Activated T-cell treated with anti-CD3 and anti-CD28 coated beads for 48 hours (primary cell): ENCODE measurements at regions not wholly inside any gene's neighbourhood (a gene's known extent, or its start where the extent isn't known, plus 50 kb on each side); places are given as distances from the start of the nearest gene placed in this dataset.

Experiments used
- DNase-seq: peaks from one replicate; pipeline ENCODE4 v3.0.0-alpha.2; 2020; ENCODE audit warnings: low read depth

DNA sequence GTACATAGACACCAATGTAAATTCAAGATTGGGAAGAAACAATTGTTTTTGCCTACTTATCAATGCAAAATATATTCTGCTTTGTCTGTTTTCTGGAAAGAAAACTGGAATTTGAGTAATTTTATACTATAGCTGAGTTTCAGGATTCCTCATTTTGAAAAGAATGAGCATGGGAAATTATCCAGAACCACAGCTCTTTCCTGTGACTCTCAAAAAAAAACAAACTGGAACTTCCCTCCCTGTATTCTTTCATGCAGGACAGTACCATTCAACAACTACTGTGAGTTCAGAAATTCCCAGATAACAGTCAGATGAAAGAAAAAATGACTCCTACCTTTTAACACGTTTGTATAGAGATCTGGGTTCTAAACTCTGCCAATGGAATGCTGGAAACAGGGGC, 372.4 kb downstream of the TGFB2 start:
- DNase-seq: no peak

DNA sequence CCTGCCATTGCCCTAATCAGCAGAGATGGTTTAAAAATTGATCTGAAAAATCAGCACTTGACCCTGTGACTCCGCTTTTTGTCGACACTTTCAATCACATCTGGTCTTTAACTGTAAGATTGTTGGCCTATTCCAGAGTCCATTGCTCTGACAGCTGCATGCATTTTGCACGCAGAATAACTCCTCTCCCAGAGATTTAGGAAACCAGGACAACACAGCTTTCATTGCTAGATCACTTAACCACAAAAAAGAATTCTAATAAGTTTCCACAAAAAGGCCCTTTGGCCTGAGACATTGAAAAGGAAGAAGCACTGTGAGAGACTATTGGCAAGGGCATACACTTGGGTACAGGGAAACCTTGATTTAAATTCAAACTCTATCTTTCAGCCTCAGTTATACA, 373.1 kb downstream of the TGFB2 start:
- no peak for DNase-seq

DNA sequence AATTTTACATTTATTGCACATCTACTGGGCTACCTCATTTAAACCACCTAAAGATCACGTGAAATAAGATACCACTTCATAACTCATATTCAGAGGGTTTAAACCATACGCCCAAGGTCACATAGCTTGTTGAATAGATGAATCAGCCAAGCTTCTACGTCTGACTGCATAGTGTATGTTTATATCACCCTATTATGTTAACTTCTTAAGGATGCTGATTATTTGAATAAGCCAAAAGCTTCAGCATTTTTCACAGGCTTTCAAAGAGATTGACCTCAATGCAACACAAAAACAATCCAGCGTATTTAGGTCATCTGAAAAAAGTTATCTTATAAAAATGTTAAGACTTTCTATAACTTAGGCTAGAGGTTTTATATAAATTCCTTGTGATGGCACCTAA, 373.8 kb downstream of the TGFB2 start:
- no peak for DNase-seq

DNA sequence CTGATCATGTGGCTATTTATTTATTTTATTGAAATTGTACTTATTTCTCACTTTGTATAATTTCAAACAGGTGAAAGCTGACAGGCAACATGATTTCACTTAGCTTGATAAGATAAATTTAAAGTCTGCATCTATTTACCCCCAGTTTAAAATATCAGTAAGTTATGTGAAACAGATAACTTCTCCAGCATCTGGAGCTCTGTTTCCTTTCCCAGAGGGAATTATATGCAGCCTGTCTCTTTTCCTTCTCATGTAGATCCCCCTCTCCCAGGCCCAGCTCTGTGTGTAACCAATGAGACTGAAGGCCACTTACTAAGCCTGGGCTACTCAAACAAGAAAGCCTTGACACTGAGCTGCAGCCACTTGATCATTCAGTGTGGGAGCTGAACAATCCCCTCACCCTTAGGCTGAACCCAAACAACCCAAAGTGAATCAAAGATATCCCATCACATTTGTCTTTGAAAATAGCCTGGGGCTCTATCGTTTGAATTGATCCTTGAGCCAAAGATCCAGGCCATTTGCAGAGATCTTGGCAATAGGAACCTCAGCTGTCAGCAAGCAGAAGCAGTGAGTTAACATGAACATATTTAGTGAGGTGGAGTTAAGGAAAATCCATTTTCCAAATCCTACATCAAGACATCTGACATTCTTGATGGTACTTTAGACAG, 383.9 kb downstream of the TGFB2 start:
- no peak for DNase-seq

DNA sequence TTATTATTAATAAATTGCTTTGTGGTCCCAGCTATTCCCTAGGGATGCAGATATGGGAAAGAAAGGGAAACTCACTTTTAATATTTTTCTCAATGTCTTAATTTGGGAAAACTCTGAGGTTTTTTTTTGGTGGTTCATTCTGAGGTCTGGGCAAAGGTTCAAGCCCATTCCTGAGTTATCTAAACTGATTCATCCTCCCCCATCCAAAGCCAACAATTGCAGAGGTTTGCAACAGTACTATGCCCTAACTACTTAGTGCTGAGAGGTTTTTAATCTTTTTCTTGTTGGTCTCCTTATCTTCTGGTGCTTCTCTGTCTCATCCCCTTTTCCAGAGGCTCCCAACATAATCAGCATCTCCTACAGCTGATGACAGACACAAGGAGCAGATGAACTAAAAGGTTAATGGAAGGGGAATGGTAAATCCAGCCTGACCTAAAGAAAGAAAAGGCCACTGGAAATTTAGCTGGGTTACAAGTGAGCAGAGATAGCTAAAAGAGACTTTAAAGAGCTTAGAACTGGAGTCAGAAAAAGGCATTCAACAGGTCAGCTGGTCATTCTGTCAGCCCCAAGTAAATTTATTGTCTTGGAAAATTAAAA, 390.4 kb downstream of the TGFB2 start:
- DNase-seq: no peak

DNA sequence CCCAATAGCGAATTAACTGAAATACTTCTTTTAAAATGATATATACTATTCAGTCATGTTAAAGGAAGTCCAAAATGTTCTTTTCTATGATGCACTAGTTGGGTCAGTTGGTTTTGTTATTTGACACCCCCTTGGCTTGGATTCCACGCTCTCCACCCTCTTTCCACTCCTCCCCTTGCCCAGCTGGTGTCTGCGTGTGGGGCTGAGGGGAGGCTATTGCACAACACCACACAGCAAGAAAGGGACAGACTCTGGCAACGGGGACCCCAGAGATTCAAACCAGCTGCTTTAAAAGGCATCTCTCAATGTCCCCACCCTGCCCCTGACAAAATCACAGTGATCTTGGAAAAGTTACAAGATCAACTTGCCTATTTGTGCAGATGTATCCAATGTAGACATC, 394.3 kb downstream of the TGFB2 start:
- DNase-seq: no peak

DNA sequence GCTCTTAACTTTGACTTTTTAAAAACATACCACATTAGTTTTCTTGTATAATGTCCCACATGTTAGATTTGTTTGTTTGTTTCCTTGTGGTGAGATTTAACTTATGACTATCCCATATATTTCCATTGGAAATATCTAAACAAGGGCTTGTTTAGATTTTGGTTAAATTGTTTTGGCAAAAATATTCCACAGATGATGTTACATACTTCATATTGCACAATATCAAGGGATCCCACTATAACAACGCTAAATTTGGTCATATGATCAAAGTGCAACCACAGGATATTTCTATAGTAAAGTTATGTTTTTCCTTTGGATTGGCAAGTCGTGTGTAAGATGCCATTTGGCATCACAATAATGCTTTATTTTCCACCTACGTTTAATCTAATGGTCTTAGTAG, 396.7 kb downstream of the TGFB2 start:
- no peak for DNase-seq

DNA sequence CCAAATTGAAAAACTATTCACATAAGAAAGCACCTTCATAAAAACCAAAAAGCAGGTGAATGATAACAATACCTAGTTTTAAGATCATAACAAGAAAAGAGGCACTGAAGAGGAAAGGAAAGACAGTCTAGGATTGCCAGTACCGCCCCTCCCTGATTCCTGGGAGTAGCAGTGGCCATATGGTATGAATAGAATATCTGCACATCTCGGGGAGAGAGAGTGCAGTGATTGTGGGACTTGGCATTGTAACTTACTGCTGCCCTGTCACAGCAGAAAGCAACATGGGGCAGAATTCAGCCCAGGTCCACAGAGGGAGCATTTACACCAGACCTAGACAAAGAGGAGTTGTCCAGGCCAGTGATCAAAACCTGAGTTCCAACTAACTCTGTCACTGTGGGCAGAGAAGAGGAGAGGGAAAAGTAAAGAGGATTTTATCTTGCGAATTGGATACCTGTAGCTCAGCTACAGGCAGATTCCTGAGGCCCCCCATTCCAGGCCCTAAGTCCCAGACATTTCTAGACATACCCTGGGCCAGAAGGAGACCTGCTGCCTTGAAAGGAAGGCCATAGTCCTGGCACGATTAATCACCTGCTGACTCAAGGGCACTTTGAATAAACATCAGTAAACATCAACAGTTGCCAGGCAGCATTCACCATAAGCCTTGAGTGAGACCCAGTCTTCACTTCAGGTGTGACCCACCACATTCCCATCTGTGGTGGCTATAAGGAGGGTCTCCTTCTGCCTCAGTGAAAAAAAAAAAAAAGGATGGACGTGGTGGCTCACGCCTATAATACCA, 397.5 kb downstream of the TGFB2 start:
- no peak for DNase-seq

DNA sequence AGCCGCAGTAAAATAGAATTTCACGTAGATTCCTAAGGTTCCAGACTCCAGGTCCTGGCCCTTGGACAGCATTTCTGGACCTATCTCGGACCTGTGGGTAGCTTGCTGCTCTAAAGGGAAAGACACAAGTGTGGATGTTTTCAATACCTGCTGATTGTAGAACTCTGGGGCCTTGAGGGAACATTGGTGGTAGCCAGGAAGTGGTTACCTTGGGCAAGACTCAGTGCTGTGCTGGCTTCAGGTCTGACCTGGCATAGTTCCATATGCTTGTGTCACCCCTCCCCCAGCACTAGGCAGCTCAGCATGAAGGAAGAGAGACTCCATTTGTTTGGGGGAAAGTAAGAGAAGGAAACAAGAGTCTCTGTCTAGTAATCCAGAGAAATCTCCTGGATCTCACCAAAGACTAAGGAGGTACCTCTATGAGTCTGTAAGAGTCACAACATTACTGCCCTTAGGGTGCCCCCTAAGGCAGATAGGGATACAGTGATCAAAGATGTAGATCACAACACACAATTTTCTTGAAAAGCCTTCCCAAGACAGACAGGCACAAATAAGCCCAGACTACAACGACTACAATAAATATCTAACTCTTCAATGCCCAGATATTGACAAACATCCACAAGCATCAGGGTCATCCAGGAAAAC, 398.8 kb downstream of the TGFB2 start:
- no peak for DNase-seq

DNA sequence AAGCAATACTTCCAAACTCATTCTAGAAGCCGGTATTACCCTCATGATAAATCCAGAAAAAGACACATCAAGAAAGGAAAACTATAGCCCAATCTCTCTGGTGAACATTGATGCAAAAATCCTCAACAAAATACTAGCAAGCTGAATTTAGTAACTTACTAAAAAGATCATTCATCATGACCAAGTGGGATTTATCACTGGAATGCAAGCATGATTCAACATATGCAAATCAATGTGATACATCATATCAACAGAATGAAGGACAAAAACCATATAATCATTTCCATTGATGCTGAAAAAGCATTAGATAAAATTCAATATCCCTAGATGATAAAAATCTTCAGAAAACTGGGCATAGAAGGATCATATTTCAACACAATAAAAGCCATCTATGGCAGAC, 402.9 kb downstream of the TGFB2 start:
- no peak for DNase-seq

DNA sequence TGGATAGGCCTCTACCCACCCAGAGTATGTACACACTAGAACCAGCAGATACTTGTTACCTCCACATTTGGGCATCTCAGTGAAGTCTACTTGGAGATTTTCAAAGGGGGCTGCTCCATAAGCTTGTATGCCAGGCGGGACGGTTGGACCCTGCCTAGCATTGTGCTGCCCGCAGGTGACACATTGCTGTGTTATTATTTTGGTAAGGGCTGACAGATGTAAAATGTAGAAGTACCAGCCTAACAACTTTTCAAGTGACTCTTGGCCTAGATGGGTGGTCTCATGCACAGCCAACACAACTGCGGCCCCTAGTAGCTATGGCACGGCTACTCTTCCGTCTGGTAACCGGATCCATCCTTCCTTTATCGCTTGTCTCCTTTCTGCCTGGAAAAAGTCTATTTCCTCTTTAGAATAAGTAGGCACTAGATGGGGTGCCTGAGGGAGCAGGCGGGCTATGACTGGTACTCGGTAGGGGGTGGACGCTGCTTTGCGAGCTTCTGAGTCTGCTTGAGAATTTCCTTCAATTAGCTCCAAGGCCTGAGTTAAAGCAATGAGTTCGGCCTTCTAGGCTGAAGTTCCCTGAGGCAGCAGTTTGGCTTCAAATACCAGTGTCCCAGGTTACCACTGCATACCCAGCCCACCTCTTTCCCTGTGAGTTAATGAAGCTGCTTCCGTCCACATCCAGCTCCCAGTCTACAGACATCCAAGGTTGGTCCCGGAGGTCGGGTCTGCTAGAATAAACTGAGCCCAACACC, 405.3 kb downstream of the TGFB2 start:
- DNase-seq: no peak

DNA sequence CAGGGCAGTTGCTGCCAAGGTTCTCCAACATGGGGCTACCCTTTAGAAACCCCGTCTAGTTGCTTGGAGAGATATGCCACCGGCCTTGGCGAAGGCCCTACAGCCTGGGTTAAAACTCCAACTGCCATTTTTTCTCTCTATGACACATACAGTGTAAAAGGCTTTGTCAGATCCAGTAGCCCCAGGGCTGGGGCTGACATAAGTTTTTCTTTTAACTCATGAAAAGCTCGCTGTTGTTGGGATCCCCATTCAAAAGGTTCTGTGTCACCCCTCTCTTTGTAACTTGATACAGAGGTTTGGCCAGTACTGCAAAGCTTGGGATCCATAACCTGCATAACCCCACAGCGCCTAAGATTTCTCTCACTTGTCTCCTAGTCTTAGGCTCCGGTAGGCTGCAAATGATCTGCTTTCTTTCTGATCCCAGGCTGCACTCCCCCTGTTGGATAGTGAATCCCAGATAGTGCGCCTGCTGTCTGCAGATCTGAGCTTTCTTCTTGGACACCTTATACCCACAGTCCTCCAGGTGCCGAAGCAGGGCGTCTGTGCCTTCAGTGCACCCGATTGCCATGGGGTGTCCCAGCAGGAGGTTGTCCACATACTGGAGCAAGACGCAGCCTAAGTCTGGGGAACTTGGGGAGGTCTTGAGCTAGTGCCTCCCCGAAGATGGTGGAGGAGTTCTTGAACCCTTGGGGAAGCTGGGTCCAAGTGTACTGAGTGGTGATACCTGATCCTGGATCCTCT, 406.2 kb downstream of the TGFB2 start:
- no peak for DNase-seq

DNA sequence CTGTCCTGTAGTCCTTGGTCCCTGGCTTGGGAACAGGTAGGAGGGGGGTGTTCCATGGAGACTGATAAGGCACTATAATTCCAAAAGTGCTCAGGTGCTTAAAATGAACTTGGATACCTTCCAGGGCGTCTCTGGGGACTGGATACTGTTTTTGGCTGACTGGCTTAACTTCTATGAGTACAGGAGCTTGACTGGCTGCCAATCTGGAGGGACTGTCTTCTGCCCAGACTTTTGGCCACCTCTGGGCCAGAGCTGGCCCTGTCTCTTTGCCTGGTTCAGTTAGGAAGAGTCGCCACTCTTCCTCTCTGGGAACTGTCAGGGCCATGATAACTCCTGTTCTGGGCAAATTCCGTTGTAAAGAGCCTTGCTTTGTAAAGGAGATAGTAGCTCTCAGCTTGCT, 407.0 kb downstream of the TGFB2 start:
- DNase-seq: no peak

DNA sequence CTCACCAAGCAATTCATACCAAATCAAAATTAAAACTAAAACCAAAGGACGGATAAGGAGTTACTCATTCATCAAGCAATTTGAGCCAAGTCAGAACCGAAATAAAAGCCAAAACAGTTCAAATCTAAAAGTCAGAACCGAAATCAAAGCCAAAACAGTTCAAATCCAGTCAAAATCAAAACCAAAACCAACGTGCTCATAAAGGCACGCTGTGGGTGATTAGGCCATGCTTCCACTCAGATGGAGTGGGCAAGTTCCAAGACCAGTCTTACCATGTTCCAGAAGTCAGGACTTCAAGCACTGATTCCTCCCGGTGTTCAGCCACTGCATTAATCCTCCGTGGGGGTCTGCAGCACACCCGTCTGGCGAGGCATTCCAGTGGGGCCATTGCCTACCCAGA, 409.3 kb downstream of the TGFB2 start:
- DNase-seq: no peak

DNA sequence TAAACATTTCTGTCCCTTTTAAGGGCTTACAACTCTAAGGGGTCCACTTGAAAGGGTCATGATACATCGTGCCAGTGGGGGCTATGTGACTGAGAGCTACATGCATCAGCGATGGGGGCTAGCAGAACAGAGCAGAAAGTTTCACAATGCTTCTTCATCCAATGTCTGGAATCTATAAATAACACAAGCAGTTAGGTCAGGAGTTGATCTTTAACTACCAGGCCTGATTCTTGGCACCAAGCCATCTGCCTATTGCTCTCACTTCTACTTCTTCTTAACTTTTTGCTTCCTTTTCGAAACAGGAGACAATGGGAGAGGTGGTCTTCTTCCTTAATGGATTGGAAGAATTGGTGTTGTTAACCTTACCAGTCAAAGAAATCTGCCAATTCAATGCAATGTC, 410.0 kb downstream of the TGFB2 start:
- DNase-seq: no peak

DNA sequence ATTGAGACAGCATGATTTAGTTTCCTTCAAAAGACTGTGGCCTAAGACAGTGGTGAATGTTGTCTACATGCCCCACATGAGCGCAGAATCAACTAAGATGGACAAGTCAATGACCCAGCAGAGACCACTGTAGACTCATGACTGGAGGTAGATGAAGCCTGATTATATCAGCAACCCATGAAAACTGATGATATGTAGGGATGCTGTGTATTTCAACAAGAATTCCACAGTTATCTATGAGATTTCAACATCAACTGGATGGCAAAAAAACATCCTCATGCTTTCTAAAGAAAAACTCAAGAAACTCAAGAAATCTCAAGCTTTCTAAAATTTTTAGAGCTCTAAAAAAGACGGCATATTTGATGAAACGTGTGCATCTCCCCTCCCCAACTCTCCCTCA, 413.9 kb upstream of the LYPLAL1 start:
- no peak for DNase-seq

DNA sequence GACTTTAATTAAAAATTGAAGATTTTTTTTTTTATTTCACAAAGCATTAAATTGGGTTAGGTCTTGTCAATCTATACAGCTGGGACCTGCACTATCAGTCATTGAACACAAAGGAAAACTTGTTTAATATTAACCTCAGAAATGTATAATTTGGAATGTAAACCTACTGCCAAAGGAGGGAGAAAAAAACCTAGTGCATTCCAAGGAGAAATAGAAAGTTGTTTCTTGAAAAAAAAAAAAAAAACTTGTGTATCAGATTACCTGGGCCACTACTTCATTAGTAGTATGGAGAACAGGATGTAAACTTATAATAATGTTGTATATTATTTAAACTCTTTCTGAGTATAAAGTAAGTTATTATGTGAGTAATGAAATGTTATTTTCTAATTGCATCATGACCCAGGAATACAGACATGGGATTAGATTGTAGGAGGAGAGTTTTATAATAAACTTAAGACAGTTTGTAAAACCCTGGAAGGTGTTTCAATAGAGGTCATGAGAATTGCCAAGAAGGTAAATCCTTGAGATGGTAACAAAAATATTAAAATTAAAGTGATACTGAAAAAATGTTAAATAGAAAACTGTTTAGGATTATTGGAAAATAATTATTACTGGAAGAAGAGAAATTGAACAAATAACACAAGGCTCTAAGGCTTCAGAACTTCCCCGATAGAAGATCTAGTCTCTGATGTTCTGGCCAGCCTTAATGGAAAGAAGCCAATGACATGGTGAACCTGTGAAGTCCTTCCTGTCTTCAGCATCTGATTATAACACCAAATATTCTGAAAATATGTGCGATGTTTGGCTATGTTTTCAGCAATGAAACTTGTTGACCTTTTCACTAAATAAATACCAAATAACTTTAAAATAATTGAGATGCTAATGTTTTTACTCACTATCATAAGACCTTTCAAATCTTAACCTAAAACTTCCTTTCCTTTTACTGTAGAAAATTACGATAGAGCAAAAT, 412.8 kb upstream of the LYPLAL1 start:
- DNase-seq: no peak

DNA sequence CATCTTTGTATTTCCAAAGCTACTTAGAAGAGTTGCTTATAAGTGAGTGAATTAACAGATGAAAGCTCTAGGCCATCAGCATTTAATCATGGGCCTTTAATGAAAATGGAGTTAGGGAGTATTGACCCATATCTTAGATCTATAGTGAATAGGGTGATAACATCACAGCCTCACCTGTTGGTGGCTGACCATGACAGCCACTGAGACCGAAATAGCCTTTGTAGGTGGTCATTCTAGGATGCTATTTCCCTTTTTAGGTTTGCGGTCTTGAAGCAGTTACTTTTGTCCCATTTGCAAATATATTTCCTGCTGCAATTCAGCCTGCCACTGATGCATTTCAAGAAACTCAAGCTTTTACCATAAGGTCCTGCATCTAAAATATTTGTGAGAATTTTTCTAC, 410.1 kb upstream of the LYPLAL1 start:
- DNase-seq: no peak

DNA sequence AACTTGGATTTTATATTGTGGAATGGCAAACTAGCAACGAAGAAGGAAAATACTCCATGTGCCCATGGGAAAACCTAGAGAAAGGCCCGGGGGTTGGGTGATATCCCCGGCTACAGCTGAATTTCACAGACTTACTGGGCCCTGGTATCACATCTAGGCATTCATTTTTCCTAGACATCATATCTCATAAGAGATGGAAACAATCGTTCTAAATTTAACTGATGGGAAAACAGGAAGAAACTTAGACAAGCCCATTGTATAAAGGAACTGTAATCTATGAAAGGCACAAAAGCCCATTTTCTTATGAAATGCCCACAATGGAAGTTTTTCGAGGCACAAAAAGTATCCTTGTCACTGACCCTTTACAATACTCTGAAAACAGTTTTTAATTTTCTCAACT, 407.9 kb upstream of the LYPLAL1 start:
- DNase-seq: no peak

DNA sequence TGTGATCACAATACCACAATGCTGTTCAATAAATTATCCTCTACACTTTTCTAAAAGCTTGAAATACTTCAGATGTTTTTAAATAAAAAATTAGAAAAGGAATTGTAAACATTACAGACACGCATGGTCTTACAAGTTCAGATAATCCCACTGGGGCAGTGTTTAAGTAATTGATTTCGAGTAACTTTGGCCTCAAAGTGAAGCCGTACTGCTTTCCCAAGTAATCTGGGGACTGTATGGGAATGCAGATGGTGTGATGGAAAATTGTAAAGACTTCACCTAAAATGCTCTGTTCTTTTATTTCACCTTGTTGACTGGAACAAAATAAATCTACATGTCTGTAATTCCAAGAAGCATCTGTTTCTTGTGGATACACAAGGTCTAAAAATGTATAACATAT, 401.7 kb upstream of the LYPLAL1 start:
- no peak for DNase-seq
